HepG2 (cell line): ENCODE measurements at regions not wholly inside any gene's neighbourhood (a gene's known extent, or its start where the extent isn't known, plus 50 kb on each side); places are given as distances from the start of the nearest gene placed in this dataset.

Experiments
- ATAC-seq: fragments of 200-7000 bp; cut with Tn5 transposase; 3 replicates; pipeline ENCODE4 v1.9.1; 2020; ENCODE audit warnings: mild to moderate bottlenecking, moderate library complexity
- BruUV-seq: library from RNA; stranded (reverse); fragments of 400-500 nt; replicated peaks from 2 replicates; lab custom pipeline; 2021; lab: Mats Ljungman, UMichigan
- CTCF ChIA-PET: fragments of 300-600 bp; formaldehyde crosslinking; extraction: SDS; loops from one replicate; lab custom pipeline; 2021; ENCODE audit warnings: low total read pairs, inconsistent platforms, low intra/inter-chr PET ratio; lab: Yijun Ruan, JAX
- POLR2A ChIA-PET: fragments of 350-600 bp; sonication (Branson Sonifier 250); formaldehyde crosslinking; loops from one replicate; lab custom pipeline; 2020; ENCODE audit warnings: antibody characterized with exemption, inconsistent platforms; lab: Yijun Ruan, JAX
- DNase-seq: peaks from one replicate; pipeline ENCODE4 v3.0.0-alpha.2; 2015; ENCODE audit warnings: low spot score
- FAIRE-seq: peaks from 3 replicates; lab custom pipeline; 2011; peaks lifted over from hg19 to GRCh38; lab: Jason Lieb, UNC
- H2AFZ ChIP-seq: one replicate; pipeline ENCODE4 v1.6.1; 2011; ENCODE audit warnings: low read length, inconsistent platforms
- H3K27ac ChIP-seq: fragments of 300-600 bp; 3 replicates; pipeline ENCODE4 v1.8.0; 2011; ENCODE audit warnings: mixed run types, mild to moderate bottlenecking, mixed read lengths, low read length, inconsistent platforms; ENCODE audit not compliant: insufficient read depth; ENCODE audit errors: extremely low read length
- H3K27me3 ChIP-seq, 2 experiments: fragments of 200-600 bp in 1 of 2; 2 replicates in 1 of 2; 3 replicates in 1 of 2; pipeline versions ENCODE4 v1.6.0 to v1.8.0; 2011; ENCODE audit warnings: low read length in 2 of 2, mild to moderate bottlenecking in 2 of 2, moderate library complexity in 2 of 2, inconsistent platforms in 1 of 2; ENCODE audit not compliant: insufficient read depth in 2 of 2, control insufficient read depth in 1 of 2
- H3K36me3 ChIP-seq, 2 experiments: fragments of 200-600 bp in 1 of 2; replicated peaks in 1 of 2; 2 replicates in 1 of 2; 3 replicates in 1 of 2; pipeline versions ENCODE4 v1.5.1 to v1.8.0; 2011; ENCODE audit warnings: low read length in 2 of 2, inconsistent platforms in 1 of 2; ENCODE audit not compliant: insufficient read depth in 2 of 2, control insufficient read depth in 1 of 2
- H3K4me1 ChIP-seq: 2 replicates; pipeline ENCODE4 v1.5.1; 2012; ENCODE audit warnings: low read length, inconsistent platforms; ENCODE audit not compliant: insufficient read depth
- H3K4me2 ChIP-seq: 2 replicates; pipeline ENCODE4 v1.6.0; 2011; ENCODE audit warnings: low read depth, low read length, inconsistent platforms
- H3K4me3 ChIP-seq, 3 experiments: fragments of 200-600 bp in 1 of 3; sonication (generic), shearing (Covaris generic) in 1 of 3; replicated peaks in 1 of 3; 2 replicates each; pipeline ENCODE4 v1.5.1; 2011 to 2016; ENCODE audit warnings: low read length in 3 of 3, inconsistent platforms in 2 of 3, low read depth in 2 of 3, mild to moderate bottlenecking in 2 of 3, control low read depth in 1 of 3, mixed read lengths in 1 of 3; ENCODE audit not compliant: insufficient read depth in 1 of 3
- H3K79me2 ChIP-seq: one replicate; pipeline ENCODE4 v1.6.1; 2011; ENCODE audit warnings: low read length, inconsistent platforms; ENCODE audit not compliant: insufficient read depth
- H3K9ac ChIP-seq: 2 replicates; pipeline ENCODE4 v1.6.0; 2011; ENCODE audit warnings: mild to moderate bottlenecking, low read depth, low read length, inconsistent platforms; ENCODE audit not compliant: insufficient read depth
- H3K9me3 ChIP-seq: 2 replicates; pipeline ENCODE4 v1.5.1; 2012; ENCODE audit warnings: mild to moderate bottlenecking, low read length
- H4K20me1 ChIP-seq: 2 replicates; pipeline ENCODE4 v1.6.0; 2011; ENCODE audit warnings: inconsistent platforms, mild to moderate bottlenecking, low read length, moderate library complexity; ENCODE audit not compliant: insufficient read depth
- HNRNPL ChIP-seq: fragments of 200-400 bp; formaldehyde crosslinking; IDR thresholded peaks from 2 replicates; pipeline ENCODE4 v1.6.1; 2017; ENCODE audit warnings: mild to moderate bottlenecking, low read depth, low read length
- TCF7 ChIP-seq: sonication (generic); IDR thresholded peaks from 2 replicates; pipeline ENCODE4 v1.6.1; 2016; ENCODE audit warnings: antibody characterized with exemption, low read depth
- ZBTB33 ChIP-seq: sonication (generic); formaldehyde crosslinking; IDR thresholded peaks from 2 replicates; pipeline ENCODE4 v1.4.0; 2020; ENCODE audit warnings: missing genetic modification reagents
- ZNF225 ChIP-seq: sonication (generic); formaldehyde crosslinking; IDR thresholded peaks from 2 replicates; pipeline ENCODE4 v1.4.0; 2020; ENCODE audit warnings: mild to moderate bottlenecking, missing genetic modification reagents
- ZNF354B ChIP-seq: sonication (generic); formaldehyde crosslinking; IDR thresholded peaks from 2 replicates; pipeline ENCODE4 v1.8.0; 2022; ENCODE audit warnings: mild to moderate bottlenecking, missing genetic modification reagents
- WGBS: methylation state at CpG from one replicate; pipeline ENCODE4 v1.1.6; 2017; ENCODE audit warnings: low lambda C conversion rate; 5-methylcytosine and 5-hydroxymethylcytosine counted together
- in situ Hi-C: cut with HindIII; loops from 2 replicates; pipeline ENCODE4 v1.10.0; 2017; ENCODE audit warnings: low pct_unique_long_range_greater_than_20kb; ENCODE audit not compliant: extremely low pct_ligation_motif_present
- intact Hi-C: fragments of 100-400 bp; cut with micrococcal nuclease; formaldehyde crosslinking; loops from one replicate; pipeline ENCODE4 v1.10.0; 2022; ENCODE audit not compliant: unreplicated experiment
- TF ChIP-seq, protein P1 (sequence below): sonication (generic); formaldehyde crosslinking; IDR thresholded peaks from 2 replicates; pipeline ENCODE4 v1.4.0; 2020; ENCODE audit warnings: missing genetic modification reagents

GRCh38 chr22:46085828-46086576, 64.3 kb upstream of the PPARA start:
- no peaks in the 10 kb centered on the region for H3K9me3 ChIP-seq
- no peak overlapping the region for H3K9ac ChIP-seq
- no peak for DNase-seq
- H2AFZ ChIP-seq: no peak overlapping the region
- POLR2A ChIA-PET: no interaction called here
- no peak overlapping the region; a peak in 1 of 6 replicates for H3K4me3 ChIP-seq
- intact Hi-C loops (no loop called here), in situ Hi-C loops (no loop called here)
- no peaks in the 10 kb centered on the region for H3K79me2 ChIP-seq
- no peaks in the 10 kb centered on the region for H3K36me3 ChIP-seq
- H4K20me1 ChIP-seq: no peaks in the 10 kb centered on the region
- peaks cover 40% of the 10 kb centered on the region for H3K4me1 ChIP-seq
- no peak overlapping the region for H3K4me2 ChIP-seq
- BruUV-seq: no TSS peak
- no peak overlapping the region for H3K27ac ChIP-seq
- WGBS: 52% methylated on average over 22 of the region's 37 CpGs
- peaks cover 7 to 38% of the 10 kb centered on the region in 2 experiments; a peak in 4 of 5 replicates for H3K27me3 ChIP-seq
- no peak for ATAC-seq
- no peak for FAIRE-seq
- TF ChIP-seq TCF7: 0 out of 2 replicates have a peak, but pooled peaks have one; percentile 12
- TF ChIP-seq HNRNPL: 0 out of 2 replicates have a peak, but pooled peaks have one; percentile 7
- TF ChIP-seq ZNF225 (CRISPR knock-in tag): no peak
- TF ChIP-seq ZNF354B (CRISPR knock-in tag): no peak
- TF ChIP-seq, protein P1, sequence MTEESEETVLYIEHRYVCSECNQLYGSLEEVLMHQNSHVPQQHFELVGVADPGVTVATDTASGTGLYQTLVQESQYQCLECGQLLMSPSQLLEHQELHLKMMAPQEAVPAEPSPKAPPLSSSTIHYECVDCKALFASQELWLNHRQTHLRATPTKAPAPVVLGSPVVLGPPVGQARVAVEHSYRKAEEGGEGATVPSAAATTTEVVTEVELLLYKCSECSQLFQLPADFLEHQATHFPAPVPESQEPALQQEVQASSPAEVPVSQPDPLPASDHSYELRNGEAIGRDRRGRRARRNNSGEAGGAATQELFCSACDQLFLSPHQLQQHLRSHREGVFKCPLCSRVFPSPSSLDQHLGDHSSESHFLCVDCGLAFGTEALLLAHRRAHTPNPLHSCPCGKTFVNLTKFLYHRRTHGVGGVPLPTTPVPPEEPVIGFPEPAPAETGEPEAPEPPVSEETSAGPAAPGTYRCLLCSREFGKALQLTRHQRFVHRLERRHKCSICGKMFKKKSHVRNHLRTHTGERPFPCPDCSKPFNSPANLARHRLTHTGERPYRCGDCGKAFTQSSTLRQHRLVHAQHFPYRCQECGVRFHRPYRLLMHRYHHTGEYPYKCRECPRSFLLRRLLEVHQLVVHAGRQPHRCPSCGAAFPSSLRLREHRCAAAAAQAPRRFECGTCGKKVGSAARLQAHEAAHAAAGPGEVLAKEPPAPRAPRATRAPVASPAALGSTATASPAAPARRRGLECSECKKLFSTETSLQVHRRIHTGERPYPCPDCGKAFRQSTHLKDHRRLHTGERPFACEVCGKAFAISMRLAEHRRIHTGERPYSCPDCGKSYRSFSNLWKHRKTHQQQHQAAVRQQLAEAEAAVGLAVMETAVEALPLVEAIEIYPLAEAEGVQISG (CRISPR knock-in tag): no peak
- peak; percentile 75; the same call in 1 of the 2 replicates for TF ChIP-seq ZBTB33
- TF ChIP-seq, all 625 proteins: peak for 3
- CTCF ChIA-PET: no interaction called here
